ENCODE measurements at regions not wholly inside any gene's neighbourhood (a gene's known extent, or its start where the extent isn't known, plus 50 kb on each side); places are given as distances from the start of the nearest gene placed in this dataset.
A peak's percentile ranks its signal among the peaks of the same experiment; 100 is the strongest.

DNA sequence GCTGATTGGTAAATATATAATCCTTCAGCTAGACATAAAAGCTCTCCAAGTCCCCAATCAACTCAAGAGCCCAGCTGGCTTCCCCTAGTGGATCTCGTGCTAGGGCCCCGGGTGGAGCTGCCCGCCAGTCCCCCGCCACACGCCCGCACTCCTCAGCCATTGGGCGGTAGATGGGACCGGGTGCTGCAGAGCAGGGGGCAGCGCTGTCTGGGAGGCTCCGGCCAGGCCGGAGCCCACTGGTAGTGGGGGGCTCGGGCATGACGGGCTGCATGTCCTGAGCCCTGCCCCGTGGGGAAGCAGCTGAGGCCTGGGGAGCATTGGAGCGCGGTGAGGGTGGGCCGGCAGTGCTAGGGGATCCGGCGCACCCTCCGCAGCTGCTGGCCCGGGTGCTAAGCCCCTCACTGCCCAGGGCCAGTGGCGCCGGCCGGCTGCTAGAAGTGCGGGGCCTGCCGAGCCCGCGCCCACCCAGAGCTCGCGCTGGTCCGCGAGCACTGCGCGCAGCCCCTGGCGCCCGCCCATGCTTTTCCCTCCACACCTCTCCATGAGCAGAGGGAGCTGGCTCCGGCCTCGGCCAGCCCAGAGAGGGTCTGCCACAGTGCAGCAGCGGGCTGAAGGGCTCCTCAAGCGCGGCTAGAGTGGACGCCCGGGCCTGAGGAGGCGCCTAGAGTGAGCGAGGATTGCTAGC lies 1680.6 kb upstream of the RAG2 start:
- DNase-seq (ENCODE audit: low spot score), result no peak
- in situ Hi-C loops (cut with HindIII; ENCODE audit: low sequenced_read_pairs), result no loop called here

- no peak for DNase-seq (ENCODE audit: low spot score)
- in situ Hi-C loops (cut with HindIII; ENCODE audit: low sequenced_read_pairs), result no loop called here
Measured at GRCh38 chr11:38274031-38274430, 1676.0 kb upstream of the RAG2 start.

GRCh38 chr11:38272376-38272775 lies 1674.3 kb upstream of the RAG2 start:
- no peak for DNase-seq (ENCODE audit: low spot score)
- in situ Hi-C loops (cut with HindIII; ENCODE audit: low sequenced_read_pairs), result no loop called here

DNA sequence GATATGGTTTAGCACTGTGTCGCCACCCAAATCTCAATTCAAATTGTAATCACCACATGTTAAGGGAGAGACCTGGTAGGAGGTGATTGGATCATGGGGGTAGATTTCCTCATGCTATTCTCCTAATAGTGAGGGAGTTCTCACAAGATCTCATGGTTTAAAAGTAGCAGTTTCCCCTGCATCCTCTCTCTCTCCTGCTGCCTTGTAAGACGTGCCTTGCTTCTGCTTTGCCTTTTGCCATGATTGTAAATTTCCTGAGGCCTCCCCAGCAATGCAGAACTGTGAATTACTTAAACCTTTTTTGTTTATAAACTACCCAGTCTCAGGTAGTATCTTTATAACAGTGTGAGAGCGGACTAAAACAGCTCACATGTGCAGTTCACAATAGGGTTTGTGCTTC lies 1668.7 kb upstream of the RAG2 start:
- in situ Hi-C loops (cut with HindIII; ENCODE audit: low sequenced_read_pairs), result no loop called here

DNA sequence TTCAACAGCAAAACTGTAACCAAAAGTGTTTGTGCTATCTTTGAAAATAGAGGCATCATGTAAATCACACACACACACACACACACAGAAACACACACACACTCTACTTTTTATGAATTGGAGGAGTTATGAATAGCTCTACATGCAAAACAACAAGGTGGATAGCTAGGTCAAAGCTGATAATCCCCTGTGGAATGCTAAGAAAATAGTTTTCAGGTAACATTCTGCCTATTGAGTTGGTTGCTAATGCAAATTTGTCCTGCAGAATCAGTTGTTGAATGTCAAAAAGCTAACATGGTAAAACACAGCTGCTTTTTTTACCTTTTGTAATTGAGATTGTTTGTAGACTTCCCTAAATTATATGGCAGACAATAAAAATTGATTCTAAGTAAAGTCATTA lies 1658.4 kb upstream of the RAG2 start:
- no peak for DNase-seq (ENCODE audit: low spot score)
- in situ Hi-C loops (cut with HindIII; ENCODE audit: low sequenced_read_pairs), result no loop called here

More for the DNA sequence above, 1668.7 kb upstream of the RAG2 start:
- DNase-seq (ENCODE audit: low spot score), result no peak

- DNase-seq (ENCODE audit: low spot score), result no peak
- in situ Hi-C loops (cut with HindIII; ENCODE audit: low sequenced_read_pairs), result no loop called here
Measured at GRCh38 chr11:38254913-38255312, 1656.9 kb upstream of the RAG2 start.

DNA sequence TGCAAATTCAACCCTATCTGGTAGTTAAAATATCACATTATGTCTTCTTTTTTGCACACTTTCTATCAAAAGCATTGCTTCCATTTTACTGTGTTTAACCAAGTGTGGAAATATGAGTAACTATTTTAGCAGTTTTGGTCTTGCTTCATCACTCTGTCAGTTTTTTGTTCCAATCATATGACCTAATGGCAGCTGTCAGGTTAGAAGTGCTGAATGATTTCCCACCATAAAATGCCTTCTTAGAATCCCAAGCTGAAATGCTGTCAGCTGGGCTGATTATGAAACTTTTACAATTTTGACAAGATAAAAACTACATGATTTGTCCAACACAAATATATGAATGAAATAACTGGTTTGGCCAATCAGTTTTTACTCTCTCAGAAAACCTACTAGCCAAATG lies 1654.6 kb upstream of the RAG2 start:
- in situ Hi-C loops (cut with HindIII; ENCODE audit: low sequenced_read_pairs), result no loop called here

GRCh38 chr11:38246451-38246850 lies 1648.4 kb upstream of the RAG2 start:
- DNase-seq (ENCODE audit: low spot score), result no peak
- in situ Hi-C loops (cut with HindIII; ENCODE audit: low sequenced_read_pairs), result no loop called here

More for the DNA sequence above, 1654.6 kb upstream of the RAG2 start:
- no peak for DNase-seq (ENCODE audit: low spot score)

DNA sequence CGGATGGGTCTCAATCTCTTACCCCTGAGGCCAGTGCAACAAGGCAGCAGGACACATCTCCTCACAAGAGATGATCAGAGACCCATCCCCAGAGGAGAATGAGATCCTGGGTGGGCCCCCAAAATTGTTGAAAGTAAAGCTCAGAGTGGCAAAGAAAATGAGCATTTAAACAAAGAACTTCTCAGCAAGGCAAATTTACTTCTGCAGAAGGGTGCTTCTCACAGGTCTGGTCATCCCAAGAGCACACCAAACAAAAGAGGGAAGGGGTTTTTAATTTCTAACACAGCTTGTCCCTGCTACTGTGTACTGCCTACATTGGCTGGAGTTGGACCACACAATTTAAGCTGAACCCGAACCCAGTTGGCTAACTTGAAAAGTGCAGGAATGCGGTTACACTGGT lies 1628.6 kb upstream of the RAG2 start:
- no peak for DNase-seq (ENCODE audit: low spot score)
- in situ Hi-C loops (cut with HindIII; ENCODE audit: low sequenced_read_pairs), result no loop called here

DNA sequence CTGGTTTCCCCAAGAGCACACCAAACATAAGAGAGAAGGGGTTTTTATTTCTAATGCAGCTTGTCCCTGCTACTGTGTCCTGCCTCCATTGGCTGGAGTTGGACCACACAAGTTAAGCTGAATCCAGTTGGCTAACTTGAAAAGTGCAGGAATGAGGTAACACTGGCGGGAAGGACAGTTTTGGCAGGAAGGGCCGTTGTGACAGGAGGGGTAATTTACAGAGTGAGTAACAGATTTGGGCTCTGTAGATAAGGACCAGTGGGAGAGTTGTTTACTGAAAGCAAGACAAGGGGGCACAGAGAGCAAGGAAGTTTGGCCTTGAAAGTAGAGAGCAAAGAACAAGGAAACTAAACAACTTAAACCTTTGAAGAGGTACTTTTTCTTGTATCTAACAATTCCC lies 1623.3 kb upstream of the RAG2 start:
- in situ Hi-C loops (cut with HindIII; ENCODE audit: low sequenced_read_pairs), result no loop called here
- DNase-seq (ENCODE audit: low spot score), result no peak

DNA sequence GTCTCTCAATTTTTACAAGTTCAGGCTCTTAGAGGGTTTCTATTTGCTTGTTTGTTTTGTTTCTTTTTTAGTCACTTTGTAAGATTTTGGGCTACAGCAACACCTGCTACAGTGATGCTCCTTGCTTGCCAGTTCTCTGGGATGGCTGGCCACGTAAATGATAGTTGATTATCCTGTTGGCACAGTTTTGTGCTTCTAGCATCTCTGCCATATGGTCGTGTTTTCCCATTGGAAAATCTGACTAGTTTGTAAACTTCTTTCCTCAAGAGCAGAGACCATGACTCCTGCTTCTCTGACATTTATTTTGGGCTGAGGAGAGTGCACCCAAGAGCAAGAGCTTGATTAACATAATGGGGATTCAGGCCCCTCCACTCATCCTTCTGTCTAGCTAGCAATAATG lies 1621.6 kb upstream of the RAG2 start:
- DNase-seq (ENCODE audit: low spot score), result peak; percentile 1
- in situ Hi-C loops (cut with HindIII; ENCODE audit: low sequenced_read_pairs), result no loop called here

DNA sequence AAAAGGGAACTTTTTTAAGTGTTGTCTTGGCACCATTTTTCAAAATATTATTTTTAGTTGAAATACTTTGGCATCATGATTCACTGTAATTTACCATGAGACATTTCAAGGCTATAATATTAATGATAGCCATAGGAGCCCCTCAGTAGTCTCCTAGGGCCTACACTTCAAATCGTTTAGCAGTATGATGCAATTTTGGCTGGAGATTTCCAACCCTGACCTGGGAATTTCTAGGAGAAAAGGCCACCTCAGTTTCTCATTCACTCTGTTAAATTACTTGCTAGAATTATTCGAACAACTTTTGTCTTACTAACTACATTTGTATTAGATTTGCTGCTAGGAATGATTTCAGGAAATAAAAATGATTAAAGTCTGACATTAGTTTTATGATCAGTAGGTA lies 1610.9 kb upstream of the RAG2 start:
- no peak for DNase-seq (ENCODE audit: low spot score)
- in situ Hi-C loops (cut with HindIII; ENCODE audit: low sequenced_read_pairs), result no loop called here

- in situ Hi-C loops (cut with HindIII; ENCODE audit: low sequenced_read_pairs), result no loop called here
- no peak for DNase-seq (ENCODE audit: low spot score)
Measured at GRCh38 chr11:38206663-38207062, 1608.6 kb upstream of the RAG2 start.

GRCh38 chr11:38191101-38191500 lies 1593.1 kb upstream of the RAG2 start:
- no peak for DNase-seq (ENCODE audit: low spot score)
- in situ Hi-C loops (cut with HindIII; ENCODE audit: low sequenced_read_pairs), result no loop called here

DNA sequence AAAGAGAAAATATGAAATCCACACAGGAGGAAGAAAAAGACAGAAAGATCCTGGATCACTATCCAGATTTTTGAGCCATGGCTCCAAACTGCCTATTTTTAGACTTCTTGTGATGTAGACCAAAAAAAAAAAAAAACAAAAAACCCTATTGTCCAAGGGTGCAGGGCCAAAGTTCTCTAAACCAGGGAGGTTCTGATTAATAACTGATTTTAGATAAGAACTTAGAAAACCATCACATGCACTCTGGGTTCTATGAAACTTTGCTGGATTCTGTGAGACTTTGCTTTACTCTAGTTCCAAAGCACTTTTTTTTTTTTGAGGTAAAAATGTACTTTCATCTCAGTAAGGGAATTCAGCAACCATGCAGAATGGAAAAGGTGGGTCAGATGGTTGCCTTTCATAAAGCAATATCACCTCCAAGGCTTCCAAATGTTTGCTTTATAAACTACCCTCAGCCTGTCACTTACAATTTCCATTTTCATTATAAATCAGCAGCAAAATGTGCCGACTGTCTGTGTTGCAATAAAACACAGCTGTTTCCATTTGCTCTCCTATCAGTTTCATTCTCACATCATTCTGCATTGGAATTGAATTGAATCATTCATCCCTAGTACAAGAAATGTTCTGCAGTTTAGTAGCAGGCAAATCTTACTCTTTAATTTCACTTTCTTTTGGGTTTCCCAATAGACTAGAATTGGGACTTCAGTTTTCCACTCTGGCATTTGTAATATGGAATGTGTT lies 1584.3 kb upstream of the RAG2 start:
- in situ Hi-C loops (cut with HindIII; ENCODE audit: low sequenced_read_pairs), result no loop called here
- no peak for DNase-seq (ENCODE audit: low spot score)

- in situ Hi-C loops (cut with HindIII; ENCODE audit: low sequenced_read_pairs), result no loop called here
- DNase-seq (ENCODE audit: low spot score), result no peak
Measured at GRCh38 chr11:38176686-38177322, 1578.8 kb upstream of the RAG2 start.

DNA sequence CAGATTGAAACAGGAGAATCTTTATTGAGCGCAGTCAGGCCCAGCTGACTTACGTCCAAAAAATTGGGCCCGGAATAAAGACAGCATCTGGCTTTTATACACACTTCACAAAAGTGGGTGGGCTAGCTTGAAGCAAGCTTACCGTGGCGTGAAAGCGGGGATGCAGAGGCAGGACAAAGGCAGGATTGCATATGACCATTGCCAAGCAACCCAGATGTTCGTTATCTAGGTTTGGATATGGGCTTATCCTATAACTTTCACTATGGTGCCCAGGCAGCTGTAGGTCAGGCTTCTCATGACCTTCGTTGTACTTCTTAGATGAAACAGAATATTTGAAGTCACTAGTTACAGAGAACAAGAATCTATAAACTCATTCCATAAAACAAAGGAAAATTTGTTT lies 1575.6 kb upstream of the RAG2 start:
- no peak for DNase-seq (ENCODE audit: low spot score)
- in situ Hi-C loops (cut with HindIII; ENCODE audit: low sequenced_read_pairs), result no loop called here

DNA sequence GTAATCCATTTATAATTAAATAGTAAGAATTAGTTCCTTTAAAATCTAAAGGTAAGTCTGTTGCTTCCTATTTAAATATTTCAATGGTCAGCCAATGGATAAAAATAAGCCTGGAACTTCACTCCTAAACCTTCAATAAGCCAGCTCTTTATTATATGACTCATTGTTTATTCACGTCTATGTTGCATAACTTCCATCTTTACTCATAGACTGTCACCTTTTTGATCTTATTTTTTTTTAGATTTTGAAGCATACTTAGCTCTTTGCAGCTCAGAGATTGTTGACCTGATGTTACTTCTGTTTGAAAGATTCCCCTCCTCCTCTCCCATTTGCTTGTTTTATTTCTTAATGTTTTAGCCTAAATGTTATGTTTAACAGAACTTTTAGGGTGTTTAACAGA lies 1571.2 kb upstream of the RAG2 start:
- in situ Hi-C loops (cut with HindIII; ENCODE audit: low sequenced_read_pairs), result no loop called here
- DNase-seq (ENCODE audit: low spot score), result no peak

- in situ Hi-C loops (cut with HindIII; ENCODE audit: low sequenced_read_pairs), result no loop called here
- DNase-seq (ENCODE audit: low spot score), result no peak
Measured at GRCh38 chr11:38163526-38163925, 1565.5 kb upstream of the RAG2 start.

DNA sequence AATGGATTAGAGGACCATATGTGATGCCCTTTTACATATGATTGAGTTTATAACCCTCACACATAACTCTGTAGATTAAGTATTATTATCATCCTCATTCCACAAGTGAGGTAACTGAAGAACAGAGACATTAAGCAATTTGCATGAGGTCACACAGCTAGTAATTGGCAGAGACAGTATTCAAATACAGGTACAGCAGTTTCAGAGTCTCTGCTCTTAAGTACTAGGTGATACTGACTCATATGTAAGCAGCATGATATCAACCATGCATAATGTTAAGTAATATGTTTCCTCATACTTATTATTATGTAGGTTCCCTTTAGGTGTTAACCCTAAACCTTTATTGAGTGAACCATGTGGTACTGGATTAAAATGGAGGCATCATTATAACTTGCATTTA lies 1562.4 kb upstream of the RAG2 start:
- DNase-seq (ENCODE audit: low spot score), result no peak
- in situ Hi-C loops (cut with HindIII; ENCODE audit: low sequenced_read_pairs), result no loop called here

GRCh38 chr11:38159038-38159437 lies 1561.0 kb upstream of the RAG2 start:
- in situ Hi-C loops (cut with HindIII; ENCODE audit: low sequenced_read_pairs), result no loop called here
- no peak for DNase-seq (ENCODE audit: low spot score)

Measured in G401 (cell line).